GM21619 (cell line): ENCODE measurements at regions not wholly inside any gene's neighbourhood (a gene's known extent, or its start where the extent isn't known, plus 50 kb on each side); places are given as distances from the start of the nearest gene placed in this dataset.

Experiments used
- ATAC-seq: cut with Tn5 transposase; IDR thresholded peaks from one replicate; pipeline ENCODE4 v1.9.1; 2021; ENCODE audit not compliant: unreplicated experiment

DNA sequence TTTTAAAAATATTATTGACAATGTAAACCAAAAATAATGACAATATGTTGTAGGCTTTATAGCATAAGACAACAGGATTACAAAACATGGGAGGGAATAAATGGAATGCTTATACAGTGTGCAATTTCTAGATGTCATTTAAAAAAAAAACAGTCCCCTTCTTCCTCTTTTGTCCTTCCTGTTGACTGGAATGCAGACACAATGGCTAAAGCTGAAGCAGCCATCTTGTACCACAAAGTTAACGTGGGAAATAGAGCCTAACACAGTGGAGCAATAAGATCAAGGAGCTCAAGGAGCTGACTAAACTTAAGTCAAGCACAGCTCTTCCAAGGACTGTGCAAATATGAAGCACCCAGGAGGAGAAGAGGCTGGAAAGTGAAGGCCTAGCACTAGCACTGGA is 208.1 kb downstream of the ARHGAP12 start:
- no peak for ATAC-seq

GRCh38 chr10:31709476-31709875 is 219.2 kb downstream of the ARHGAP12 start:
- ATAC-seq: no peak

DNA sequence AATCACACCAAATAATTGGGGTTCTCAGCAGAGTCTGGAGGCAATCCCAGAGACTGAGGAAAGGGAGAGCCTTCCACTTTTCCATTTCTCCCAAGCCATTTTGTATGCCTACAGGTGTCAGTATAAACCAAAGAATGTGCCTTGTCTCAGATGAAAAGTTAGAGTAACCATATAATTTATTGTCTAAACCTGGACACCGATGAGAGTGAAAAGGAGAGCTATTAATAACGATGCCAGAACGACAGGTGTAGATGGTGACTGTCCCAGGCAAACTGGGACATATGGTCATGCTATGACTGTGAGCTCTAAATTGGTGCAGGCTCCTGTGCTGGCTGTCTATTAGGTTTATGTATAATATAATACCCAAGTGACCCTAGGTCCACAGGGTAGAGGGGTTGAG is 219.6 kb downstream of the ARHGAP12 start:
- ATAC-seq: no peak

GRCh38 chr10:31708474-31708873 is 220.2 kb downstream of the ARHGAP12 start:
- no peak for ATAC-seq

DNA sequence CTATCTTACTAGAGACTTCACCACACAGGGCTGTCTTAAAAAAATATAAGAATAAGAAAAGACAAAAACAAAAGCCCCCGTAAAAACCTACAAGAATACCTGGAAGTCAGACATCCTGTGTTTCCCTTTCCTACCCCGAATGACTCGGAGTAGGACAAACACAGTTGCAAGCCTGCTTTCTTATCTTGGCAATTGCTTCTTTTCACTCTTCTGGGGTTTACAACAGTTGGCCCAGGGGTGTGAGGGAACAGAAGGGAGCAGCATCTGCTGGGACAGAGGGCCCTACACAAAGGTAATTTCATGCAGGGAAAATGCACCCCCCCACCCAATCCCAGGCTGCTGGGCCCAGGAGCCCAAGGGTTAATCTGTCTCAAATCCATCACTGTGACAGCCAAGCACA is 220.6 kb downstream of the ARHGAP12 start:
- no peak for ATAC-seq

GRCh38 chr10:31707093-31708039 is 221.3 kb downstream of the ARHGAP12 start:
- peak; percentile 89 for ATAC-seq

DNA sequence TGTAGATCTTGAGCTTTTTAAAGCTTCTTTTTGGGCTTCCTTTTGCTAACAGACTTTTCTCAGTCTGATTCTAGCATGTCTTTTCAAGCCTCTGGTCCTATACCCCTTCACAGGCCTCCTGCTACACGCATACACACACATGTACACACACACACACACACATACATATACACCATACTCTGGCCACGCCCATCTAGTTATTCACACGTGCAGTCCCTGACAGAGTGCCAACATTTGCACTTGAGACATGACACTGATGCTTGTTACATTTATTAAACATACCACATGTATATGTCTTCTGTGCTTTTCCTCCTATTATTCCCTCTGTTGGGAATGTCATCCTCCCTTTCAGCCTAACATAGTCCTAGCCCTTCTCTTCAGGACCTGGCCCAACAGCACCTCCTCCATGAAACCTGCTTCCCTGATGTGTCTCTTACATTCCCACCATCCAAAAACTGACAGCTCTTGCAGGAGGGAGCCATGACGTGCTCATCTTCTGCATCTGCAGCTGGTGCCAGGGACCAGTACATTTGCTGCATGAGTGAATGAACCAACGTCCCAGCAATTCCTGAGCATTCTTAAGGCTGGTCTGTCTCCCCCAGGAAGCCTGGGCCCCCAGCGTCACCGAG is 222.1 kb downstream of the ARHGAP12 start:
- no peak for ATAC-seq

GRCh38 chr10:31705136-31705535 is 223.5 kb downstream of the ARHGAP12 start:
- no peak for ATAC-seq

DNA sequence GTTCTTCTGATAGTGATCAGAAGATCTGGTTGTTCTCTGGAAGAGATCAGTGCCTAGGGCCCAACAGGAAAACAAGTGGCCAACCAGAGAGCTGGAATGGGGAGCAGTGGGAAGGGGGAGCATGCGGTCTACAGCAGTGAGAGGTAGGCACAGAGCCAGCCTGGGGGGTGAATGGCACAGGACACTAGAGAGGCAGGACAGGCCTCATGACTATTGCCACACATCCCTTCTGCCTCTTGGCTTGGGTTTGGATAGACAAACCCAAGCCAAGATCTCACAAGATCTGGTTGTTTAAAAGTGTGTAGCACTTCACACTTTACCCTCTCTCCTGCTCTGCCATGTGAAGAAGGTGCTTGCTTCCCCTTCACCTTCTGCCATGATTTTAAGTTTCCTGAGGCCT is 224.4 kb downstream of the ARHGAP12 start:
- no peak for ATAC-seq

DNA sequence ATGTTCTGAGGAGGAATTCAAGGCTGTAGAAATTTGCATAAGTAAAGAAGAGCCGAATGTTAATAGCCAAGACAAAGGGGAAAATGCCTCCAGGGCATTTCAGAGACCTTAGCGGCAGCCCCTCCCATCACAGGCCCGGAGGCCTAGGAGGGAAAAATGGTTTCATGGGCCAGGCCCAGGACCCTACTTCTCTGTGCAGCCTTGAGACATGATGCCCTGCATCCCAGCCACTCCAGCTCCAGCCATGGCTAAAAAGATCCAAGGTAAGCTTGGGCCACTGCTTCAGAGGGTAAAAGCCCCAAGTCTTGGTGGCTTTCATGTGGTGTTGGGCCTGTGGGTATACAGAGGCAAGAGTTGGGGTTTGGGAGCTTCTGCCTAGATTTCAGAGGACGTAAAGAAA is 225.7 kb downstream of the ARHGAP12 start:
- ATAC-seq: no peak

DNA sequence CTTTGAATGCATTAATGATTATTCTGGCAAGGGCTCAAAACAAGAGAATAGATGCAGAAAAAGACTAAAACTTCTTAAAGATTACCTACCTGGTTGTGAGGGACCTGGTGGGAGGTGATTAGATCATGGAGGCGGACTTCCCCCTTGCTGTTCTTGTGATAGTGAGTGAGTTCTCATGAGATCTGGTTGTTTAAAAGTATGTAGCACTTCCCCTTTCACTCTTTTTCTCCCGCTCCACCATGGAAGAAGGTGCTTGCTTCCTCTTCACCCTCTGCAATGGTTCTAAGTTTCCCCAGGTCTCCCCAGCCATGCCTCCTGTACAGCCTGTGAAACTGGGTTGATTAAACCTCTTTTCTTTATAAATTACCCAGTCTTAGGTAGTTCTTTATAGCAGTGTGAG is 226.6 kb downstream of the ARHGAP12 start:
- no peak for ATAC-seq

GRCh38 chr10:31701546-31701945 is 227.1 kb downstream of the ARHGAP12 start:
- ATAC-seq: no peak

DNA sequence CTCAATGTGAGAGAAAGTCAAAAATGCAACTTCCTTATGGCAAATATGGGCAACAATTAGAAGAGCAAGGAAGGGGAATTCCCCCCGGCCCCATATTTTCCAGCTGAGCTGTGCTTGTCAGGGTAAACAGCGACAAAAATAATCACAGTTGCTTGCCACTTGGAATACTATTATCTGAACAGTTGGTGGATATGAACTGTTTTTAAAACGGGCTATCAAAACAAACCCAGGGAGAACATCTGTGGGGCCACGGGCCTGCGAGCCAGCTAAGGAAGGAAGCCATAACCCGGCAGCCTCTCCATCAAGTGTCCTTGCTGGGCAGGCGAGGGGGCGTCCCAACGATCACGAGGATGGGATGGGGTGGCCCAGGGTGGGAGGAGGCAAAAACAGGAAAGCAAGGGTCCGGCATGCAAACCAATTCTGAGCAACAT is 228.4 kb downstream of the ARHGAP12 start:
- no peak for ATAC-seq

DNA sequence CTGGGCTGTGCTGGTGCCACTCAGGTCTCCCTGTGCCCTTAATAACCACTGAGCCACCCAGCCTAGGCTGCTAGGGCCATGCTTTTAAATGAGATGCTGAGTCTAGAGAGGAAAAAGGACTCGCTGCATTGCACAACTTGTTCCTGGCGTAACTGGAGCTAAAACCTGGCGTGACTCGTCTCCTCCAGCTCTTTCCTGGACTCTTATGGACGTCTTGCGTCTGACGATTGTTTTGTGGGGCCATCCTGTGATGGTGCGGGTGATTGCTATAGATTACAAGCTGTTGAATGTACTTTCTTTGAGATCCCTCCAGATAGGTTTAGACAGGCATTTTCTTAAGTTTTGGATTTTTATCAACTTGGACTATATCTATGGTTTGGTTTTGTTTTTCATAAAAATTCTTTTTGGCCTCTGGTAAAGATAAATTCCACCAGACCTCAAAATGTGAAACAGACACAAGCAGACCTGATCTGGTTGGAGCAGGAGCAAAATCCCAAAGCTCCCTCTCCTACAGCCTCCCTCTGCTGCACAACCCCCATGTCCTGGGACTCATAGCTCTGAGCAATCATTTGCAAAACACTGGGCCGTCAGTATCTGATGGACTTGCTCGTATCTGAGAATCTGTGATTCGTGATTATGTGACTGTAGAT is 230.3 kb downstream of the ARHGAP12 start:
- no peak for ATAC-seq

- no peak for ATAC-seq
Observed at GRCh38 chr10:31697271-31698180, 231.1 kb downstream of the ARHGAP12 start.

DNA sequence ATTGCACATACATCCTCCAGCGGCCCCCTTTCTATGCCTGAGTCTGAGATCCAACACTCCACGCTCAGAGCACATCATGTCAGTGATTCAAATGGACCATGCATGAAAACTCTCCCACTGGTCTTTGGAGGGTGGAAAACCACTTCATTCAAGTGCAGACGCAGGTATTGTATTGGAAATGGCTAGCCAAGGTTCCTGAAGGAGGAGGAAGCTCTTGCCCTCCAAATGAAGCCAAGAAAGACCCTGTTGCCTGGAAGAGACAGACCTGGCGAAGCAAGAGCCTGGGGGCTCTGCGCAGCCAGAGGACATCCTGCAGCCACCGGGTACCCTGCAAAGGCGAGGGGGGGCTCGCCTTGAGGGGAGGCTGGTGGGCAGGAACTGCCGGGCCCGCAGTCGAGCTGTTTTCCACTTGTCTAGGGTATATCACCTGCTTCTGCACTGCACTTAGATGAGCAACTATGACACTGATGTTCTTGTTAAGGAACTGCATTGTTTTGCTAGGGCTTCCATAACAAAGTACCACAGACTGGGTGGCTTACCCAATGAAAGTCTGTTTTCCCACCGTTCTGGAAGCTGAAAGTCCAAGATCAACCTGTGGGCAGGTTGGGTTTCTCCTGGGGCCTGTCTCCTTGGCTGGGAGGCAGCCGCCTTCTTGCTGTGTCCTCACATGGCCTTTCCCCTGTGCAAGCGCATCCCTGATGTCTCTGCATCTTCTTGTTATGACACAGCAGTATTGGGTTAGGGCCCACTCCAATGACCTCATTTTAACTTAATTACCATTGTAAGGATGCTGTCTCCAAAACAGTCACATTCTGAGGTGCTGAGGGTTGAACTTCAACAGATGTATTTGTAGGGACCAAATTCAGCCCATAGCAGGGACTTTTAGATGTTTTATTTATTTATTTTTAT is 233.4 kb downstream of the ARHGAP12 start:
- ATAC-seq: no peak

DNA sequence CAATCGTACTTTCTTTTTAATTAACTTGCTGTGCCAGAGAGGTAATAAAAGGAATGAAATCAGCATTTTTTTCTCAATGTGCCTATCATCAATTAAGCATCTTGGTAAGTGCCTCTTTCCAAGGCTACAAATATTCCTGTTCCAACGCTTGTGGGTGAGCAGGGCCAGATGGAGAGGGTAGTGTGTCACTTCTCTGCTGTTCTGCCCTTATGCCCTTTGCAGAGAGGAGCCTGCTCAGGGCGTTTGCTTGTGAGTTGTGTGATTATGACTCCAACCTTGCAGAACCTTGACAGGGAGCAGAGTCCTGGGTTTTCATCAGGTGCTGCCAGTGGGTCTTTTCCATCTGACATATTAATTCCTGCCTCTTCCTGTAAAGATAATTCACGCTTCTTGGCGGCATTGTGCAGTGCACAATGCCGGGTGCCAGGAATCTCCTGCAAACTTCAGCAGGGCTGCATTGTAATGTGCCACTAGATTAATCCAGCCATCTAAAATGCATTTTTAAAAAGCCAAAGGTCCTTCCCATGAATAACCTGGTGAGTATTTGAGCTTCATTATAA is 234.4 kb downstream of the ARHGAP12 start:
- ATAC-seq: no peak

DNA sequence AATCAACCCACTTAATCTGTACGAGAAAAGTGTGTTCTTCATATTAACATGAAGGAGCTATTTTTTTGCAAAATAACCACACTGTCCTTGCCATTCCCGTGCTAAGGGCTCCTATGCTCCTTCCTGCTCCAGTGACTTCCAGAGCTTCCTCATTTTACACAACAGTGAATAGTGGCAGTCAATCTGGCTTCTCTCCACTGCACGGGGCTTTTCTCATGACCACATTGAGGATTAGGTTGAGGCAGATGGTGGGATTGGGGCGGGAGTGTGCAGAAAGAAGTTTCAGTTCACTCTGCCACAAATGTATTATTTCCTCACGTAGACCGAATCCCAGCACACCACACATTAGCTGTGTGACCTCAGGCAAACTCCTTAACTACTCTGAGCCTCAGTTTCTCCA is 235.1 kb downstream of the ARHGAP12 start:
- ATAC-seq: no peak

- no peak for ATAC-seq
Observed at GRCh38 chr10:31689233-31689632, 239.4 kb downstream of the ARHGAP12 start.
